ENCODE measurements at regions not wholly inside any gene's neighbourhood (a gene's known extent, or its start where the extent isn't known, plus 50 kb on each side); places are given as distances from the start of the nearest gene placed in this dataset.

DNA sequence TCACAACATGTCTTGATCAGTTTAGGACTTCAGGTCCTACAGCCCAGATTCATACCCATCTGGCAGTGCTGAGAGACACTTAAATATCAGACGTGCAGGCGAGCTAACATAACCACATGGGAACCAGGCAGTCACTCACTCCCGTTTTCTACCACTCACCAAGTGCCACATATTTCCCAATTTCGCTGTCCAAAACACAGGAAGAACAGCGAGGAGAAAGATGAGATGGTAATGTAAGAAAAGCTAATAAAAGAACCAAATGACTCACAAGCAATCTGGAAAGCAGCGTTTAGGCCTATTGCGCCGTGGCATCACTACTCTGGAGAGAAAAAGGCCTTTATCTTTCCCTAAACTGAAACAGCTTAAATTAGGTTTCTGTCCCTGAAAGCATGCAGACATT lies 647.8 kb upstream of the SLC39A10 start:
- no peak for ATAC-seq (ENCODE audit: low read depth)
- no peak overlapping the region for H3K27ac ChIP-seq (ENCODE audit: poor library complexity, severe bottlenecking)
- no peaks in the 10 kb centered on the region for H3K36me3 ChIP-seq (ENCODE audit: low read depth)
- H3K9me3 ChIP-seq (ENCODE audit: severe bottlenecking): no peaks in the 10 kb centered on the region
- TF ChIP-seq, protein P1, sequence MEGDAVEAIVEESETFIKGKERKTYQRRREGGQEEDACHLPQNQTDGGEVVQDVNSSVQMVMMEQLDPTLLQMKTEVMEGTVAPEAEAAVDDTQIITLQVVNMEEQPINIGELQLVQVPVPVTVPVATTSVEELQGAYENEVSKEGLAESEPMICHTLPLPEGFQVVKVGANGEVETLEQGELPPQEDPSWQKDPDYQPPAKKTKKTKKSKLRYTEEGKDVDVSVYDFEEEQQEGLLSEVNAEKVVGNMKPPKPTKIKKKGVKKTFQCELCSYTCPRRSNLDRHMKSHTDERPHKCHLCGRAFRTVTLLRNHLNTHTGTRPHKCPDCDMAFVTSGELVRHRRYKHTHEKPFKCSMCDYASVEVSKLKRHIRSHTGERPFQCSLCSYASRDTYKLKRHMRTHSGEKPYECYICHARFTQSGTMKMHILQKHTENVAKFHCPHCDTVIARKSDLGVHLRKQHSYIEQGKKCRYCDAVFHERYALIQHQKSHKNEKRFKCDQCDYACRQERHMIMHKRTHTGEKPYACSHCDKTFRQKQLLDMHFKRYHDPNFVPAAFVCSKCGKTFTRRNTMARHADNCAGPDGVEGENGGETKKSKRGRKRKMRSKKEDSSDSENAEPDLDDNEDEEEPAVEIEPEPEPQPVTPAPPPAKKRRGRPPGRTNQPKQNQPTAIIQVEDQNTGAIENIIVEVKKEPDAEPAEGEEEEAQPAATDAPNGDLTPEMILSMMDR (IDR thresholded peaks at IDR 0.05; ENCODE audit: poor library complexity, severe bottlenecking): no peak
- H3K4me1 ChIP-seq (ENCODE audit: insufficient read depth, poor library complexity, severe bottlenecking): no peaks in the 10 kb centered on the region
- DNase-seq (ENCODE audit: low spot score): no peak
- no peaks in the 10 kb centered on the region for H3K27me3 ChIP-seq (ENCODE audit: insufficient read depth, poor library complexity, severe bottlenecking)
- no peak overlapping the region for H3K4me3 ChIP-seq (ENCODE audit: severe bottlenecking)

DNA sequence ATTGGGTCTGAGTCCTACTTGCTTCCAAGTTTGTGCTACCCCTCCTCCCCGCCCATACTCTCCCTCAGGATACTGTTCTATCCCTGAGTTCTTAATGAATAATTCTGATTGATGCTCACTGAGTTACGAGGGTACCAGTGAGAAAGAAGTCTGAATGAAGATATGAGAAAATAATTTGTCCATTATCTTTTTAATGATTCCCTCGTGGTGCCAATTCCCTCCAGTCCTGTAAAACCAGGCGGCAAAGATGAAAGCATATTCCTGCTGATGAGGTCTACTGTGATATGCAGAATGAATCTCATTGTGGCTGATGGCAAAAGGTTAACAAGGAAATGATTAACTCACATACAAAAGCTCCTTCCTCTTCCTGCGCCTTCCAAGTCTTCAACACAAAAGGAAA lies 650.2 kb upstream of the SLC39A10 start:
- DNase-seq (ENCODE audit: low spot score): no peak
- H3K27me3 ChIP-seq (ENCODE audit: insufficient read depth, poor library complexity, severe bottlenecking): no peaks in the 10 kb centered on the region

DNA sequence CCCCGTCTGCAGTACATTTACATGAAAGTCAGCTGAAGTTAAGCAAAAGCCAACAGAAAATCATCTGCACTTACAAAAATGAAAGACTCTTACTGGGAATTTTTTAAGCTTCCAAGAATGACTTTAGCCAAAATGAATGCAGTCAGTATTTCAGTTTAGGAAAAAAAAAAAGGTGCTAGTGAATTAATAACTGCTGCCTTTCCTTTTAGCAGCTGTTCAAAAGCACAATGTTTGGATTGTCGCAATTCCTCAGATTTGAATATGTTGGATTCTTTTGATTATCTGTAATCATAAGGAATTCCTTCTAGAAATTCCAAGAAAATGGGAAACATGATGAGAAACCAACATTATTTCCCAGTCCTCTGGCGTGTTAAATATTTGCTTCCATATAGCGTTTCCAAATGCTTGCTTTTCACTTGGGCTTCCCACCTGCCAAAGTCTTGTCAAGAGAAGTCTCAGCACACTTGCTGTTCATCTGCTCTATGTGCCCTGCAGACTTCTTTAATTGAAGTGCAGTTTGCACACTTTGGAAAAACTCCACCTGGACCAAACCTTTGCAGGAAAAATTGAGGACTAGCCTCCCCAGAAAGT lies 653.0 kb upstream of the SLC39A10 start:
- no peaks in the 10 kb centered on the region for H3K9me3 ChIP-seq (ENCODE audit: severe bottlenecking)
- TF ChIP-seq, protein P1 (IDR thresholded peaks at IDR 0.05; ENCODE audit: poor library complexity, severe bottlenecking): no peak
- H3K4me1 ChIP-seq (ENCODE audit: insufficient read depth, poor library complexity, severe bottlenecking): no peaks in the 10 kb centered on the region
- no peaks in the 10 kb centered on the region for H3K36me3 ChIP-seq (ENCODE audit: low read depth)
- H3K27ac ChIP-seq (ENCODE audit: poor library complexity, severe bottlenecking): no peak overlapping the region
- no peak for DNase-seq (ENCODE audit: low spot score)
- no peaks in the 10 kb centered on the region for H3K27me3 ChIP-seq (ENCODE audit: insufficient read depth, poor library complexity, severe bottlenecking)
- no peak for ATAC-seq (ENCODE audit: low read depth)
- no peak overlapping the region for H3K4me3 ChIP-seq (ENCODE audit: severe bottlenecking)

More for the DNA sequence above, 650.2 kb upstream of the SLC39A10 start:
- Histone ChIP-seq H3K4me1 (ENCODE audit: insufficient read depth, poor library complexity, severe bottlenecking) (no peaks in the 10 kb centered on the region), H3K9me3 (ENCODE audit: severe bottlenecking) (no peaks in the 10 kb centered on the region), H3K27ac (ENCODE audit: poor library complexity, severe bottlenecking) (no peak overlapping the region), H3K4me3 (ENCODE audit: severe bottlenecking) (no peak overlapping the region), H3K36me3 (ENCODE audit: low read depth) (no peaks in the 10 kb centered on the region)
- TF ChIP-seq, protein P1 (IDR thresholded peaks at IDR 0.05; ENCODE audit: poor library complexity, severe bottlenecking): no peak
- ATAC-seq (ENCODE audit: low read depth): no peak

DNA sequence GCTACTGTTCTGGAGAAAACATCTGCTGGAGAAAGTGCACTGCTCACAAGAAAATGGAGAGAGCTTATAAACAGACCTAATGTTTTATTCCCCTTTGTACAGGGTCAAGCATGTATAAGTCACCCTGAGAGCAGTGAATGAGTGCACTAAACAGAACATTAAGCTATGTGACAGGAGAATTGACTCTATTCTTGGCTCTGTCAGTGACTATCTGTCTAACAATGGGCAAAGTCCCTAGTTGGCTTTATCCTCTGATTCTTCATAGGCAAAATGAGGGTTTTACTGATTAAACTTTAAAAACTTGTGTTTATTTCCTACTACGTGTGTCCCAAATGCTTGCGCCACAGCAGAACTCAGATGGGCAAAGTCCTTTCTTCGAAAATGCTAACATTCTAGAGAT lies 655.1 kb upstream of the SLC39A10 start:
- no peak overlapping the region for H3K4me3 ChIP-seq (ENCODE audit: severe bottlenecking)
- no peak for DNase-seq (ENCODE audit: low spot score)
- H3K9me3 ChIP-seq (ENCODE audit: severe bottlenecking): no peaks in the 10 kb centered on the region
- no peak for ATAC-seq (ENCODE audit: low read depth)
- H3K27ac ChIP-seq (ENCODE audit: poor library complexity, severe bottlenecking): no peak overlapping the region
- H3K4me1 ChIP-seq (ENCODE audit: insufficient read depth, poor library complexity, severe bottlenecking): no peaks in the 10 kb centered on the region
- H3K36me3 ChIP-seq (ENCODE audit: low read depth): no peaks in the 10 kb centered on the region
- TF ChIP-seq, protein P1 (IDR thresholded peaks at IDR 0.05; ENCODE audit: poor library complexity, severe bottlenecking): no peak
- H3K27me3 ChIP-seq (ENCODE audit: insufficient read depth, poor library complexity, severe bottlenecking): no peaks in the 10 kb centered on the region

DNA sequence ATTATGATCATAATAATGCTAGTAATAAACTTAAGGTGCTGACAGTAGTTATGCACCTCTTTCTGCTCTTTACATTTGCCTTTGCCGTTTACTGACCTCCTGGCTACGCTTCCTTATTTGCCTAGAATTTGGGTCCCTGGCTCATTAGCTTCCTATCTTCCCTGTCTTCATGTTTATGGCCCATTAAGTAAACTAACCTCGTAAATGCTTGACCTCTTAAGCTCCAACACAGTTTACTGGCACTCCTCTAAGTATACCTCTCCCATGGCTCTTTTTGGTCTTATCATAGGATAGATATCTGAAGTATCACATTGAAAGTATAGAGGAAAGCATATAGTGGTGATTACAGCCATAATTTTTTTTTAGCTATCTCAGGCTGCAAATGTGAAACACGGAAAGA lies 657.3 kb upstream of the SLC39A10 start:
- Histone ChIP-seq H3K4me1 (ENCODE audit: insufficient read depth, poor library complexity, severe bottlenecking) (no peaks in the 10 kb centered on the region), H3K27ac (ENCODE audit: poor library complexity, severe bottlenecking) (no peak overlapping the region), H3K36me3 (ENCODE audit: low read depth) (no peaks in the 10 kb centered on the region), H3K27me3 (ENCODE audit: insufficient read depth, poor library complexity, severe bottlenecking) (no peaks in the 10 kb centered on the region), H3K4me3 (ENCODE audit: severe bottlenecking) (no peak overlapping the region), H3K9me3 (ENCODE audit: severe bottlenecking) (no peaks in the 10 kb centered on the region)
- DNase-seq (ENCODE audit: low spot score): no peak
- TF ChIP-seq, protein P1 (IDR thresholded peaks at IDR 0.05; ENCODE audit: poor library complexity, severe bottlenecking): no peak
- ATAC-seq (ENCODE audit: low read depth): no peak
